ENCODE measurements at regions not wholly inside any gene's neighbourhood (a gene's known extent, or its start where the extent isn't known, plus 50 kb on each side); places are given as distances from the start of the nearest gene placed in this dataset.

GRCh38 chr12:3988519-3989217 is 115.5 kb upstream of the PARP11 start:
- Histone ChIP-seq H3K4me3 (ENCODE audit: low read depth, low read length) (no peak overlapping the region), H3K27me3 (ENCODE audit: control insufficient read depth, insufficient read depth, low read length) (peaks cover 1% of the 10 kb centered on the region), H3K36me3 (ENCODE audit: control insufficient read depth, insufficient read depth, low read length) (no peaks in the 10 kb centered on the region)
- ChIA-PET POLR2A (no interaction called here), CTCF (interaction anchor here (17.0 kb wide), 1 partner anchor 46 kb away, joined by 392 read pairs; no protein-coding TSS in a partner anchor)
- no peak for DNase-seq (ENCODE audit: low read depth)
- no peak for TF ChIP-seq CTCF (IDR thresholded peaks at IDR 0.05; ENCODE audit: insufficient read depth, low read depth, low read length)

- ChIA-PET CTCF (interaction anchor here (17.0 kb wide), 1 partner anchor 47 kb away, joined by 392 read pairs; no protein-coding TSS in a partner anchor), POLR2A (no interaction called here)
- Histone ChIP-seq H3K27me3 (ENCODE audit: control insufficient read depth, insufficient read depth, low read length) (0 out of 2 replicates have a peak, but pooled peaks cover 1% of the 10 kb centered on the region), H3K4me3 (ENCODE audit: low read depth, low read length) (no peak overlapping the region), H3K36me3 (ENCODE audit: control insufficient read depth, insufficient read depth, low read length) (no peaks in the 10 kb centered on the region)
- no peak for DNase-seq (ENCODE audit: low read depth)
- TF ChIP-seq CTCF (IDR thresholded peaks at IDR 0.05; ENCODE audit: insufficient read depth, low read depth, low read length): no peak
Measured at GRCh38 chr12:3987571-3987970, 114.4 kb upstream of the PARP11 start.

GRCh38 chr12:3980504-3981272 is 107.5 kb upstream of the PARP11 start:
- Histone ChIP-seq H3K4me3 (ENCODE audit: low read depth, low read length) (no peak overlapping the region), H3K27me3 (ENCODE audit: control insufficient read depth, insufficient read depth, low read length) (no peaks in the 10 kb centered on the region), H3K36me3 (ENCODE audit: control insufficient read depth, insufficient read depth, low read length) (no peaks in the 10 kb centered on the region)
- no peak for DNase-seq (ENCODE audit: low read depth)
- ChIA-PET CTCF (interaction anchor here (1.9 kb wide), 1 partner anchor 296 kb away, joined by 4 read pairs; no protein-coding TSS in a partner anchor), POLR2A (no interaction called here)
- no peak for TF ChIP-seq CTCF (IDR thresholded peaks at IDR 0.05; ENCODE audit: insufficient read depth, low read depth, low read length)

GRCh38 chr12:3977621-3978020 is 104.4 kb upstream of the PARP11 start:
- Histone ChIP-seq H3K4me3 (ENCODE audit: low read depth, low read length) (no peak overlapping the region), H3K36me3 (ENCODE audit: control insufficient read depth, insufficient read depth, low read length) (no peaks in the 10 kb centered on the region), H3K27me3 (ENCODE audit: control insufficient read depth, insufficient read depth, low read length) (no peaks in the 10 kb centered on the region)
- no peak for DNase-seq (ENCODE audit: low read depth)
- POLR2A ChIA-PET: no interaction called here
- no peak for TF ChIP-seq CTCF (IDR thresholded peaks at IDR 0.05; ENCODE audit: insufficient read depth, low read depth, low read length)
- CTCF ChIA-PET: no interaction called here

- no peak for TF ChIP-seq CTCF (IDR thresholded peaks at IDR 0.05; ENCODE audit: insufficient read depth, low read depth, low read length)
- CTCF ChIA-PET: no interaction called here
- Histone ChIP-seq H3K36me3 (ENCODE audit: control insufficient read depth, insufficient read depth, low read length) (no peaks in the 10 kb centered on the region), H3K27me3 (ENCODE audit: control insufficient read depth, insufficient read depth, low read length) (no peaks in the 10 kb centered on the region), H3K4me3 (ENCODE audit: low read depth, low read length) (no peak overlapping the region)
- POLR2A ChIA-PET: no interaction called here
- no peak for DNase-seq (ENCODE audit: low read depth)
Measured at GRCh38 chr12:3976351-3976938, 103.2 kb upstream of the PARP11 start.
